NCI-H2107 treated with DMSO at 0.1 percent for 48 hours (cell line): ENCODE measurements at regions not wholly inside any gene's neighbourhood (a gene's known extent, or its start where the extent isn't known, plus 50 kb on each side); places are given as distances from the start of the nearest gene placed in this dataset.
"Not testable (repeated sequence)": the region's sequence is repeated elsewhere in the genome, so short reads cannot be mapped to it uniquely, and the experiment has no call there.

Experiments
- DNase-seq: peaks from one replicate; lab custom pipeline; 2025; ENCODE audit not compliant: unreplicated experiment; lab: John Stamatoyannopoulos, UW

- DNase-seq: not testable (repeated sequence)
Observed at GRCh38 chr2:67166511-67166910, 230.6 kb upstream of the ETAA1 start.

- DNase-seq: no peak
Observed at GRCh38 chr2:67169417-67170140, 227.6 kb upstream of the ETAA1 start.

GRCh38 chr2:67179526-67179925, 217.6 kb upstream of the ETAA1 start:
- DNase-seq: no peak

GRCh38 chr2:67180841-67181240, 216.3 kb upstream of the ETAA1 start:
- no peak for DNase-seq

GRCh38 chr2:67182884-67183283, 214.2 kb upstream of the ETAA1 start:
- DNase-seq: no peak

GRCh38 chr2:67186326-67186725, 210.8 kb upstream of the ETAA1 start:
- no peak for DNase-seq

GRCh38 chr2:67186871-67187270, 210.3 kb upstream of the ETAA1 start:
- no peak for DNase-seq

- DNase-seq: not testable (repeated sequence)
Observed at GRCh38 chr2:67195327-67195726, 201.8 kb upstream of the ETAA1 start.

GRCh38 chr2:67201521-67201920, 195.6 kb upstream of the ETAA1 start:
- DNase-seq: no peak

- DNase-seq: no peak
Observed at GRCh38 chr2:67204349-67204748, 192.8 kb upstream of the ETAA1 start.

GRCh38 chr2:67208887-67209500, 188.1 kb upstream of the ETAA1 start:
- no peak for DNase-seq

- no peak for DNase-seq
Observed at GRCh38 chr2:67210430-67210829, 186.7 kb upstream of the ETAA1 start.

GRCh38 chr2:67212203-67212602, 184.9 kb upstream of the ETAA1 start:
- no peak for DNase-seq

GRCh38 chr2:67213270-67213670, 183.9 kb upstream of the ETAA1 start:
- no peak for DNase-seq

- DNase-seq: no peak
Observed at GRCh38 chr2:67213677-67214402, 183.3 kb upstream of the ETAA1 start.

GRCh38 chr2:67214585-67215185, 182.4 kb upstream of the ETAA1 start:
- no peak for DNase-seq

GRCh38 chr2:67215214-67216055, 181.7 kb upstream of the ETAA1 start:
- DNase-seq: no peak

- no peak for DNase-seq
Observed at GRCh38 chr2:67216103-67216502, 181.0 kb upstream of the ETAA1 start.

GRCh38 chr2:67216881-67217280, 180.3 kb upstream of the ETAA1 start:
- no peak for DNase-seq

GRCh38 chr2:67217398-67217797, 179.7 kb upstream of the ETAA1 start:
- no peak for DNase-seq

GRCh38 chr2:67218056-67218455, 179.1 kb upstream of the ETAA1 start:
- DNase-seq: no peak
